H1 (cell line): ENCODE measurements at regions not wholly inside any gene's neighbourhood (a gene's known extent, or its start where the extent isn't known, plus 50 kb on each side); places are given as distances from the start of the nearest gene placed in this dataset.

Experiments used
- CTCF ChIA-PET: fragments of 300-600 bp; sonication (Branson Sonifier 250); formaldehyde crosslinking; loops from one replicate; lab custom pipeline; 2021; ENCODE audit not compliant: partially characterized antibody; lab: Charles Lee
- POLR2A ChIA-PET: fragments of 300-600 bp; sonication (Branson Sonifier 250); formaldehyde crosslinking; loops from one replicate; lab custom pipeline; 2021; ENCODE audit warnings: inconsistent platforms; ENCODE audit not compliant: partially characterized antibody; lab: Charles Lee
- DNase-seq, 2 experiments: peaks; one replicate each; pipeline versions ENCODE4 v3.0.0 to v3.0.0-alpha.2; 2010 to 2022; ENCODE audit warnings: low spot score in 2 of 2, low read depth in 1 of 2, mixed read lengths in 1 of 2
- FAIRE-seq: peaks from 2 replicates; lab custom pipeline; 2011; peaks lifted over from hg19 to GRCh38; lab: Jason Lieb, UNC
- H2AFZ ChIP-seq: 2 replicates; pipeline ENCODE4 v1.8.1; 2012; ENCODE audit warnings: low read length, inconsistent platforms
- H2AK5ac ChIP-seq: 2 replicates; pipeline ENCODE4 v1.6.1; 2013; ENCODE audit warnings: low read depth, low read length
- H2BK120ac ChIP-seq: replicated peaks from 2 replicates; pipeline ENCODE3; 2013; ENCODE audit warnings: low read depth, low read length, inconsistent platforms
- H2BK12ac ChIP-seq: 2 replicates; pipeline ENCODE4 v1.6.1; 2013; ENCODE audit warnings: low read depth, low read length
- H2BK15ac ChIP-seq: 2 replicates; pipeline ENCODE4 v1.6.1; 2013; ENCODE audit warnings: low read length
- H2BK20ac ChIP-seq: 2 replicates; pipeline ENCODE4 v1.6.1; 2013; ENCODE audit warnings: low read length
- H2BK5ac ChIP-seq: 2 replicates; pipeline ENCODE4 v1.6.1; 2013; ENCODE audit warnings: low read depth, low read length
- H3K14ac ChIP-seq: 2 replicates; pipeline ENCODE4 v1.6.1; 2013; ENCODE audit warnings: inconsistent platforms; ENCODE audit not compliant: insufficient read length
- H3K18ac ChIP-seq: 2 replicates; pipeline ENCODE4 v1.6.1; 2013; ENCODE audit warnings: low read length; ENCODE audit errors: extremely low read depth
- H3K23ac ChIP-seq: 2 replicates; pipeline ENCODE4 v1.6.1; 2013; ENCODE audit warnings: inconsistent platforms; ENCODE audit not compliant: insufficient read length
- H3K23me2 ChIP-seq: 2 replicates; pipeline ENCODE4 v1.6.1; 2013; ENCODE audit warnings: low read depth, low read length
- H3K27ac ChIP-seq: 2 replicates; pipeline ENCODE4 v1.6.1; 2011; ENCODE audit warnings: low read depth, low read length, inconsistent platforms
- H3K27me3 ChIP-seq, 4 experiments: replicated peaks in 1 of 4; 1 replicate in 1 of 4; 2 replicates in 3 of 4; pipeline versions ENCODE4 v1.6.1 to v1.8.1; 2011 to 2013; ENCODE audit warnings: low read length in 3 of 4, mild to moderate bottlenecking in 3 of 4, inconsistent platforms in 2 of 4, mixed read lengths in 2 of 4, moderate library complexity in 1 of 4; ENCODE audit not compliant: control insufficient read depth in 3 of 4, insufficient read depth in 3 of 4; ENCODE audit errors: extremely low read depth in 1 of 4
- H3K36me3 ChIP-seq, 4 experiments: 2 replicates each; pipeline versions ENCODE4 v1.6.1 to v1.8.1; 2011 to 2013; ENCODE audit warnings: mild to moderate bottlenecking in 4 of 4, low read length in 3 of 4, moderate library complexity in 2 of 4, control low read depth in 1 of 4, inconsistent platforms in 1 of 4; ENCODE audit not compliant: insufficient read depth in 4 of 4, control insufficient read depth in 2 of 4
- H3K4ac ChIP-seq: replicated peaks from 2 replicates; pipeline ENCODE3; 2013; ENCODE audit warnings: low read length, low read depth, mixed read lengths, inconsistent platforms; ENCODE audit not compliant: insufficient read length
- H3K4me1 ChIP-seq, 4 experiments: replicated peaks in 1 of 4; 1 replicate in 1 of 4; 2 replicates in 3 of 4; pipeline versions ENCODE4 v1.6.1 to v1.8.1; 2011 to 2013; ENCODE audit warnings: low read length in 3 of 4, inconsistent platforms in 2 of 4, mixed read lengths in 1 of 4; ENCODE audit not compliant: insufficient read depth in 4 of 4, control insufficient read depth in 3 of 4
- H3K4me2 ChIP-seq, 2 experiments: 2 replicates each; pipeline versions ENCODE4 v1.6.1 to v1.8.1; 2011 to 2013; ENCODE audit warnings: low read depth in 2 of 2, low read length in 2 of 2, control low read depth in 1 of 2, inconsistent platforms in 1 of 2, mild to moderate bottlenecking in 1 of 2; ENCODE audit not compliant: insufficient read depth in 1 of 2
- H3K4me3 ChIP-seq, 4 experiments: fragments of 200-600, 300-600 bp in 1 of 4; sonication (generic), shearing (Covaris generic), sonication (Bioruptor Twin) in 1 of 4; 2 replicates each; pipeline versions ENCODE4 v1.5.1 to v1.8.1; 2011 to 2016; ENCODE audit warnings: low read length in 4 of 4, low read depth in 3 of 4, control low read depth in 2 of 4, inconsistent platforms in 2 of 4, mild to moderate bottlenecking in 2 of 4, mixed read lengths in 1 of 4, moderate library complexity in 1 of 4; ENCODE audit not compliant: insufficient read depth in 2 of 4; ENCODE audit errors: extremely low read depth in 1 of 4
- H3K56ac ChIP-seq: replicated peaks from 2 replicates; pipeline ENCODE3; 2013; ENCODE audit warnings: low read depth, mild to moderate bottlenecking, mixed read lengths, low read length, inconsistent platforms; ENCODE audit not compliant: insufficient read length
- H3K79me1 ChIP-seq: 2 replicates; pipeline ENCODE4 v1.6.1; 2013; ENCODE audit warnings: low read depth, low read length, control low read depth
- H3K79me2 ChIP-seq, 2 experiments: 2 replicates each; pipeline versions ENCODE4 v1.6.1 to v1.8.1; 2012 to 2013; ENCODE audit warnings: low read length in 2 of 2, mild to moderate bottlenecking in 2 of 2, inconsistent platforms in 1 of 2; ENCODE audit not compliant: insufficient read depth in 2 of 2, control insufficient read depth in 1 of 2
- H3K9ac ChIP-seq, 4 experiments: replicated peaks in 1 of 4; 1 replicate in 1 of 4; 2 replicates in 3 of 4; pipeline versions ENCODE4 v1.6.1 to v1.8.1; 2011 to 2013; ENCODE audit warnings: low read depth in 3 of 4, low read length in 3 of 4, control low read depth in 2 of 4, mild to moderate bottlenecking in 2 of 4, moderate library complexity in 2 of 4, inconsistent platforms in 1 of 4; ENCODE audit errors: extremely low read depth in 1 of 4
- H3K9me3 ChIP-seq, 2 experiments: 2 replicates each; pipeline versions ENCODE4 v1.6.1 to v1.8.1; 2012 to 2013; ENCODE audit warnings: mild to moderate bottlenecking in 2 of 2, moderate library complexity in 2 of 2, control low read depth in 1 of 2, inconsistent platforms in 1 of 2, low read depth in 1 of 2, low read length in 1 of 2, mixed read lengths in 1 of 2; ENCODE audit not compliant: insufficient read depth in 2 of 2
- H4K20me1 ChIP-seq, 2 experiments: replicated peaks in 1 of 2; 2 replicates each; pipeline versions ENCODE3 to v1.8.1; 2011 to 2013; ENCODE audit warnings: inconsistent platforms in 2 of 2, low read length in 2 of 2, mild to moderate bottlenecking in 1 of 2; ENCODE audit not compliant: insufficient read depth in 2 of 2, control insufficient read depth in 1 of 2
- H4K5ac ChIP-seq: 2 replicates; pipeline ENCODE4 v1.6.1; 2013; ENCODE audit warnings: low read length, low read depth, mixed read lengths, inconsistent platforms; ENCODE audit not compliant: insufficient read length
- H4K8ac ChIP-seq: 2 replicates; pipeline ENCODE4 v1.8.0; 2013; ENCODE audit warnings: mild to moderate bottlenecking, moderate library complexity, low read length, inconsistent platforms; ENCODE audit not compliant: insufficient read depth; ENCODE audit errors: extremely low read depth
- H4K91ac ChIP-seq: replicated peaks from 2 replicates; pipeline ENCODE3; 2013; ENCODE audit warnings: low read length, mixed read lengths, inconsistent platforms; ENCODE audit not compliant: insufficient read length
- POLR2AphosphoS5 ChIP-seq: IDR thresholded peaks from 2 replicates; pipeline ENCODE4 v1.6.1; 2011; ENCODE audit warnings: low read depth, low read length
- RBBP5 ChIP-seq: IDR thresholded peaks from 2 replicates; pipeline ENCODE4 v1.7.1; 2012; ENCODE audit warnings: low read depth, mild to moderate bottlenecking, inconsistent platforms, low read length, moderate library complexity, borderline replicate concordance
- RFX5 ChIP-seq: IDR thresholded peaks from 2 replicates; pipeline ENCODE4 v1.6.1; 2011; ENCODE audit warnings: low read depth, low read length, improper control_type of control experiment, borderline replicate concordance
- RXRA ChIP-seq: IDR thresholded peaks from 2 replicates; pipeline ENCODE4 v1.6.1; 2011; ENCODE audit warnings: low read depth, mild to moderate bottlenecking, low read length, moderate library complexity; ENCODE audit not compliant: insufficient read depth
- TAF1 ChIP-seq: IDR thresholded peaks from 2 replicates; pipeline ENCODE4 v1.6.1; 2011; ENCODE audit warnings: mild to moderate bottlenecking, low read depth, low read length
- ZNF274 ChIP-seq: IDR thresholded peaks from 2 replicates; pipeline ENCODE4 v1.7.0; 2012; ENCODE audit warnings: low read length, borderline replicate concordance; ENCODE audit errors: extremely low read depth
- WGBS, 2 experiments: shearing (Covaris generic) in 1 of 2; methylation state at CpG; one replicate each; pipeline versions ENCODE4 v1.1.6 to v1.1.7; 2013 to 2015; ENCODE audit warnings: low lambda C conversion rate in 2 of 2, mixed read lengths in 2 of 2, inconsistent platforms in 1 of 2, low coverage in 1 of 2, missing lambda C conversion rate in 1 of 2; ENCODE audit not compliant: insufficient replicate concordance in 2 of 2, insufficient coverage in 1 of 2, insufficient read length in 1 of 2; ENCODE audit errors: extremely low coverage in 1 of 2, missing lambda C conversion rate in 1 of 2; 5-methylcytosine and 5-hydroxymethylcytosine counted together
- TF ChIP-seq, protein P1 (sequence below): IDR thresholded peaks from 2 replicates; pipeline ENCODE4 v1.6.1; 2012; ENCODE audit warnings: inconsistent platforms

DNA sequence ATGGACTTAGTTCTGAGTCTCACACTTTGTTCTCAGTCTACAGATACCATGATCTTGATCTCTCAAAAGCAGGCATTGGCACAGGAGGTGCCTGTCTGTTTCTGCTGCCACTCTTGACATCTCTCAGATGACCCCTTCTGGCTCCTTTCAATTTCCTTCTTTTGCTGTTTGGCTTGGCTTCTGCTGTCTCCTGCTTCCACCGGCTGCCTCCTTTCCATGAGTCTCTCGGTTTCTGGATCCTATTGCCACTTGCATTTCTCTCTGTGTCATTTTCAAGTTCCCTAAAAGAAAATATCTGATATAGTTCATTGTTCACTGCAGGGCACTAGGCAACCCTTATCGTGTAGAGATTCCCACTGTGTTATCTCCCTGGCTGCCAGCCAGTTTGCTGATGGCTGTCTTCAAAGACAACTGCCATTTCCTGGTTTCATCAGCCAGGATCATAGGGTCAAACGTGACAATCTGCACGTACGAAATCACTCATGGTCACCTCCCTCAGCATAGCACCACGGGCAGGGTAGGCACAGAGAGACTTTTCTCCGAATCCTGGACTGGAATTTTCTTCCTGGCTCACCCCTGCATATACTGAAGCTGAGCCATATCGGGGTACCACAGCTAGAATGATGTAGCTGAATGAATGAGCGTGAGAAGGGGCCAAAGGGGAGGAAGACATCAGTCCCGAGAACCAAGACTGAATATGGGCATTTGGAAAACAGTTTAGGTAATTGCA lies 144.6 kb upstream of the TMEM170B start:
- Histone ChIP-seq H2BK20ac (no peak overlapping the region), H3K23me2 (peaks cover 1% of the 10 kb centered on the region; the same call in 1 of the 2 replicates), H2BK12ac (no peak overlapping the region), H4K5ac (no peak overlapping the region), H2BK120ac (no peak overlapping the region), H3K9ac (no peak overlapping the region), H3K9me3 (no peaks in the 10 kb centered on the region), H3K79me1 (no peaks in the 10 kb centered on the region), H3K4me2 (no peak overlapping the region), H4K8ac (no peak overlapping the region), H3K36me3 (no peaks in the 10 kb centered on the region), H3K4ac (no peak overlapping the region), H4K91ac (no peak overlapping the region), H2AFZ (no peak overlapping the region), H3K4me3 (no peak overlapping the region), H3K23ac (no peak overlapping the region), H3K14ac (no peak overlapping the region), H3K27me3 (no peaks in the 10 kb centered on the region), H3K18ac (no peak overlapping the region), H3K79me2 (no peaks in the 10 kb centered on the region), H2BK15ac (no peak overlapping the region), H3K4me1 (no peaks in the 10 kb centered on the region), H2AK5ac (no peak overlapping the region), H3K56ac (no peak overlapping the region), H2BK5ac (no peak overlapping the region), H4K20me1 (no peaks in the 10 kb centered on the region), H3K27ac (no peak overlapping the region)
- DNase-seq (no peak), FAIRE-seq (no peak)
- CTCF ChIA-PET: no interaction called here
- WGBS, 2 experiments: 89% methylated on average over 11 of the region's 11 CpGs; no CpG with 5 or more reads in 1 of the 2 experiments
- POLR2A ChIA-PET: no interaction called here
- no peak for TF ChIP-seq RBBP5
- no peak for TF ChIP-seq TAF1
- TF ChIP-seq ZNF274: no peak
- no peak for TF ChIP-seq POLR2AphosphoS5
- TF ChIP-seq RFX5: no peak
- TF ChIP-seq RXRA: no peak
- TF ChIP-seq, protein P1, sequence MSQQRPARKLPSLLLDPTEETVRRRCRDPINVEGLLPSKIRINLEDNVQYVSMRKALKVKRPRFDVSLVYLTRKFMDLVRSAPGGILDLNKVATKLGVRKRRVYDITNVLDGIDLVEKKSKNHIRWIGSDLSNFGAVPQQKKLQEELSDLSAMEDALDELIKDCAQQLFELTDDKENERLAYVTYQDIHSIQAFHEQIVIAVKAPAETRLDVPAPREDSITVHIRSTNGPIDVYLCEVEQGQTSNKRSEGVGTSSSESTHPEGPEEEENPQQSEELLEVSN: no peak
